Activated naive CD4-positive, alpha-beta T cell treated with anti-CD3 and anti-CD28 coated beads, Interleukin-2, amount 50 U/mL, for 24 hours (primary cell): ENCODE measurements at regions not wholly inside any gene's neighbourhood (a gene's known extent, or its start where the extent isn't known, plus 50 kb on each side); places are given as distances from the start of the nearest gene placed in this dataset.
"Not testable (repeated sequence)": the region's sequence is repeated elsewhere in the genome, so short reads cannot be mapped to it uniquely, and the experiment has no call there.

ENCODE experiments used
- H3K27ac Mint-ChIP-seq: one replicate; pipeline ENCODE4 v1.8.0; 2021; ENCODE audit warnings: mild to moderate bottlenecking, mixed read lengths
- H3K27me3 Mint-ChIP-seq: one replicate; pipeline ENCODE4 v1.8.0; 2021; ENCODE audit warnings: mixed read lengths
- H3K36me3 Mint-ChIP-seq: one replicate; pipeline ENCODE4 v1.8.0; 2021; ENCODE audit warnings: mixed read lengths
- H3K4me1 Mint-ChIP-seq: one replicate; pipeline ENCODE4 v1.8.0; 2021; ENCODE audit warnings: mixed read lengths
- H3K4me3 Mint-ChIP-seq: one replicate; pipeline ENCODE4 v1.8.0; 2021; ENCODE audit warnings: mild to moderate bottlenecking, mixed read lengths
- H3K9me3 Mint-ChIP-seq: one replicate; pipeline ENCODE4 v1.8.0; 2021; ENCODE audit warnings: mixed read lengths

GRCh38 chr19:29154163-29154562 is 58.8 kb downstream of the UQCRFS1 start:
- H3K9me3 Mint-ChIP-seq = peaks cover 17% of the 10 kb centered on the region
- peaks cover 3% of the 10 kb centered on the region for H3K36me3 Mint-ChIP-seq

DNA sequence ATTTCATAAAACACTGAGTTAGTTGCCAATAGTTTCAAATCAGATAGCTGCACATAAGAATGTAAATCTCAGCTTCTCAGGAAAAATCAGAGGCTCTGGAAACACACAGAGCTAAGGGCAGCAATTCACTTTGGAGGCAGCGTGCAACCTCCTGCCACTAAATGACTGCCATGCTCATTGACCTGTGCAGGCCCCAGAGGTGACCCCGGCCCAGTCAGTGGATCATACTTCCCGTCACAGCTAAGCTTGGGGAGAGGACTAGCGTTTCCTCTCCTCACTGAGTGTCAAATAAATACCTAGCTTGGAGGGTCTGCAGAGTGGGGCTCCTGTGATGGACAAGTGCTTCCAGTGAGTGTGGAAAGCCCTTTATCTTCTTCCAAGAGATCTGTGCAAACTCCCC is 67.2 kb downstream of the UQCRFS1 start:
- no peaks in the 10 kb centered on the region for H3K4me1 Mint-ChIP-seq
- H3K27me3 Mint-ChIP-seq = peaks cover 9% of the 10 kb centered on the region
- H3K9me3 Mint-ChIP-seq = peaks cover 4% of the 10 kb centered on the region
- no peak overlapping the region for H3K27ac Mint-ChIP-seq
- H3K36me3 Mint-ChIP-seq = peaks cover 2% of the 10 kb centered on the region
- no peak overlapping the region for H3K4me3 Mint-ChIP-seq

More at GRCh38 chr19:29154163-29154562, 58.8 kb downstream of the UQCRFS1 start:
- peaks cover 2% of the 10 kb centered on the region for H3K27me3 Mint-ChIP-seq
- H3K4me1 Mint-ChIP-seq = no peaks in the 10 kb centered on the region
- H3K4me3 Mint-ChIP-seq = no peak overlapping the region
- no peak overlapping the region for H3K27ac Mint-ChIP-seq

- H3K4me3 Mint-ChIP-seq = no peak overlapping the region
- H3K9me3 Mint-ChIP-seq = peaks cover 4% of the 10 kb centered on the region
- no peaks in the 10 kb centered on the region for H3K4me1 Mint-ChIP-seq
- peaks cover 9% of the 10 kb centered on the region for H3K27me3 Mint-ChIP-seq
- H3K27ac Mint-ChIP-seq = no peak overlapping the region
- H3K36me3 Mint-ChIP-seq = peaks cover 2% of the 10 kb centered on the region
Observed at GRCh38 chr19:29143183-29143582, 69.8 kb downstream of the UQCRFS1 start.

- H3K4me1 Mint-ChIP-seq = no peaks in the 10 kb centered on the region
- H3K36me3 Mint-ChIP-seq = peaks cover 2% of the 10 kb centered on the region
- peaks cover 4% of the 10 kb centered on the region for H3K9me3 Mint-ChIP-seq
- peaks cover under 1% of the 10 kb centered on the region for H3K27me3 Mint-ChIP-seq
- H3K27ac Mint-ChIP-seq = no peak overlapping the region
- H3K4me3 Mint-ChIP-seq = no peak overlapping the region
Observed at GRCh38 chr19:29139227-29139626, 73.7 kb downstream of the UQCRFS1 start.

GRCh38 chr19:29138206-29138605 is 74.7 kb downstream of the UQCRFS1 start:
- H3K27me3 Mint-ChIP-seq, H3K4me3 Mint-ChIP-seq, H3K27ac Mint-ChIP-seq, H3K4me1 Mint-ChIP-seq, H3K36me3 Mint-ChIP-seq, H3K9me3 Mint-ChIP-seq: not testable (repeated sequence)

GRCh38 chr19:29131456-29131855 is 81.5 kb downstream of the UQCRFS1 start:
- H3K4me1 Mint-ChIP-seq = no peaks in the 10 kb centered on the region
- H3K9me3 Mint-ChIP-seq = no peaks in the 10 kb centered on the region
- H3K4me3 Mint-ChIP-seq = no peak overlapping the region
- H3K36me3 Mint-ChIP-seq = no peaks in the 10 kb centered on the region
- H3K27me3 Mint-ChIP-seq = peaks cover 3% of the 10 kb centered on the region
- no peak overlapping the region for H3K27ac Mint-ChIP-seq

GRCh38 chr19:29129148-29129547 is 83.8 kb downstream of the UQCRFS1 start:
- no peaks in the 10 kb centered on the region for H3K9me3 Mint-ChIP-seq
- H3K27me3 Mint-ChIP-seq = peaks cover 4% of the 10 kb centered on the region
- H3K4me1 Mint-ChIP-seq = no peaks in the 10 kb centered on the region
- H3K36me3 Mint-ChIP-seq = no peaks in the 10 kb centered on the region
- no peak overlapping the region for H3K4me3 Mint-ChIP-seq
- H3K27ac Mint-ChIP-seq = no peak overlapping the region

DNA sequence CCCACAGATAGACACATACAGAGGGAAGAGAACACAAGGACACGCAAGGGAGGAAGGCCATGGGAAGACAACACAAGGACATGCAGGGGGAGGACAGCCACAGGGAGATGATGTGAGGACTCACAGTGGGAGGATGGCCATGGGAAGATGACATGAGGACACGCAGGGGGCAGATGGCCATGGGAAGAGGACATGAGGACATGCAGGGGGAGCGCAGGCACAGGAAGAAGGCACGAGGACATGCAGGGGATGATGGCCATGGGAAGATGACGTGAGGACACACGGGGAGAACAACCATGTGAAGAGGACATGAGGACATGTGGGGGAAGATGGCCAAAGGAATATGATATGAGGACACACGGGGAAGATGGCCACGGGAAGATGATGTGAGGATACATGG is 84.7 kb downstream of the UQCRFS1 start:
- Mint-ChIP-seq H3K27me3 (peaks cover 7% of the 10 kb centered on the region), H3K27ac (no peak overlapping the region), H3K4me3 (no peak overlapping the region), H3K4me1 (no peaks in the 10 kb centered on the region), H3K36me3 (peaks cover 2% of the 10 kb centered on the region), H3K9me3 (peaks cover 5% of the 10 kb centered on the region)

- Mint-ChIP-seq H3K4me3 (no peak overlapping the region), H3K4me1 (no peaks in the 10 kb centered on the region), H3K27me3 (peaks cover 8% of the 10 kb centered on the region), H3K9me3 (peaks cover 5% of the 10 kb centered on the region), H3K27ac (no peak overlapping the region), H3K36me3 (peaks cover 2% of the 10 kb centered on the region)
Observed at GRCh38 chr19:29122185-29122584, 90.8 kb downstream of the UQCRFS1 start.

- Mint-ChIP-seq H3K4me1 (no peaks in the 10 kb centered on the region), H3K9me3 (peaks cover 9% of the 10 kb centered on the region), H3K4me3 (no peak overlapping the region), H3K27me3 (peaks cover 8% of the 10 kb centered on the region), H3K36me3 (peaks cover 2% of the 10 kb centered on the region), H3K27ac (no peak overlapping the region)
Observed at GRCh38 chr19:29121684-29122083, 91.3 kb downstream of the UQCRFS1 start.

DNA sequence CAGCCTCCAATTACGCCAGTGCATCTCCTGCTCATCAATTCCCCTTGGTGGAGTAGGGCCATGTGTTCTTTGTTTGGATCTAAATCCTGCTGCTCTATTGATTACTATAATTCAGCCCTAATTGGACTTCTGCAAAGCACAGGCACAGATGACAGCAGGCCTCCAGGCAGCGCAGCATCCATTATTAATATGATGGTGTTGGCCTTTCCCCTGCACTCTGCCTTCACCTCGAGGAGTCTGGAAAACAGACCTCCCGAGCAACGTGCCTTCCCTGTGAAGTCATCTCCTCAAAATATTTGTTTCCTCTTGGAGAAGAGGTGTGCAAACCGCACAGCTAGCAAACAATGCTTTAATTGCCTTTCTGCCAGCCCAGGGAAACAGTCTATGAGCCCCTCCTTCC is 92.5 kb downstream of the UQCRFS1 start:
- H3K36me3 Mint-ChIP-seq = peaks cover 2% of the 10 kb centered on the region
- no peak overlapping the region for H3K4me3 Mint-ChIP-seq
- H3K4me1 Mint-ChIP-seq = no peaks in the 10 kb centered on the region
- H3K27ac Mint-ChIP-seq = no peak overlapping the region
- H3K27me3 Mint-ChIP-seq = peaks cover 6% of the 10 kb centered on the region
- H3K9me3 Mint-ChIP-seq = peaks cover 10% of the 10 kb centered on the region

GRCh38 chr19:29119590-29119989 is 93.4 kb downstream of the UQCRFS1 start:
- Mint-ChIP-seq H3K4me3 (no peak overlapping the region), H3K9me3 (peaks cover 10% of the 10 kb centered on the region), H3K27me3 (peaks cover 6% of the 10 kb centered on the region), H3K27ac (no peak overlapping the region), H3K4me1 (no peaks in the 10 kb centered on the region), H3K36me3 (peaks cover 2% of the 10 kb centered on the region)

DNA sequence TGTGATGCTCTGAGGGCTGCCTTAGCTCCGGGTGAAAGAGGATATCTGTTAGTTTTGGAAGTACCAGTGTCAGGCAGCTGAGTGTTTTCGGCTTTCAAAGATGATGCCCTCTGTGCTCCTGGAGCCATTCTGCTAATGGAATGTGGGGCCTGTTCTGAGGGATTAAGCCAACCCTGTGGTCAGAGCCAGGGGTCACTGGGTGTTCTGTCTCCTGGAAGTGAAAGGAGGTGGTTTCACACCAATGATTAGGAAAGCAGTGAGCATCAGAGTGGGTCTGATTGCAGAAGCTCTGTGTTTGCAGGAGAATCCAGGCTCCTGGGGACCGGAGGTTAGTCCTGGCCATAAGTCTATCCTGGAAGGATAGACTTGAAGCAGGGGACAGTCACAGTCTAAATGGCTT is 94.6 kb downstream of the UQCRFS1 start:
- H3K36me3 Mint-ChIP-seq = no peaks in the 10 kb centered on the region
- no peak overlapping the region for H3K4me3 Mint-ChIP-seq
- H3K27ac Mint-ChIP-seq = no peak overlapping the region
- peaks cover 3% of the 10 kb centered on the region for H3K27me3 Mint-ChIP-seq
- no peaks in the 10 kb centered on the region for H3K4me1 Mint-ChIP-seq
- H3K9me3 Mint-ChIP-seq = peaks cover 6% of the 10 kb centered on the region

- Mint-ChIP-seq H3K4me3 (no peak overlapping the region), H3K27me3 (peaks cover 3% of the 10 kb centered on the region), H3K27ac (no peak overlapping the region)
Observed at GRCh38 chr19:29117926-29118325, 95.0 kb downstream of the UQCRFS1 start.

GRCh38 chr19:29115181-29115580 is 97.8 kb downstream of the UQCRFS1 start:
- Mint-ChIP-seq H3K27ac (no peak overlapping the region), H3K4me3 (no peak overlapping the region), H3K4me1 (no peaks in the 10 kb centered on the region), H3K27me3 (peaks cover 5% of the 10 kb centered on the region), H3K9me3 (peaks cover 6% of the 10 kb centered on the region), H3K36me3 (no peaks in the 10 kb centered on the region)

More at GRCh38 chr19:29117926-29118325, 95.0 kb downstream of the UQCRFS1 start:
- Mint-ChIP-seq H3K36me3 (no peaks in the 10 kb centered on the region), H3K9me3 (peaks cover 6% of the 10 kb centered on the region), H3K4me1 (no peaks in the 10 kb centered on the region)

- peaks cover 6% of the 10 kb centered on the region for H3K9me3 Mint-ChIP-seq
- peaks cover 1% of the 10 kb centered on the region for H3K27me3 Mint-ChIP-seq
- H3K27ac Mint-ChIP-seq = no peak overlapping the region
- H3K4me3 Mint-ChIP-seq = no peak overlapping the region
- no peaks in the 10 kb centered on the region for H3K4me1 Mint-ChIP-seq
- no peaks in the 10 kb centered on the region for H3K36me3 Mint-ChIP-seq
Observed at GRCh38 chr19:29113838-29114237, 99.1 kb downstream of the UQCRFS1 start.

DNA sequence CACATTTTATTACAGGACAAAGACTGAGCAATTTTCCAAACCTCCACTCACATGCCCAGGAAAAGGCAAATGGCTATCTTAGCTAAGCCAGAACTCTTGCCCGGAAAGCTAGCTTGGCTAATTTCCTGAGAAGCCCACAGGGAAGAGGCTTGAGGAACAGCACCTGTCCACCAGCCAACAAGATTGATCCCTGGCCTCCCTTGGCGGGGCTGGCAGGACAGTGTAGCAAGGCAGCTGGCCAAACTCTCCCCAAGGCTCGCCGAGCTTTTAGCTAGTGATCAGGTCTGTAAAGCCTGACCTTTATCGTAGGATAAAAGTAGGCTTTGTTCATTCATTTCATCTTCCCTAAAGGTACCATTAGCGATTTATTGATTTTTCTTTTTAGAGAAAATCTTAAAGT is 101.4 kb downstream of the UQCRFS1 start:
- H3K27me3 Mint-ChIP-seq = peaks cover 4% of the 10 kb centered on the region
- H3K4me3 Mint-ChIP-seq = no peak overlapping the region
- H3K9me3 Mint-ChIP-seq = no peaks in the 10 kb centered on the region
- no peaks in the 10 kb centered on the region for H3K4me1 Mint-ChIP-seq
- no peak overlapping the region for H3K27ac Mint-ChIP-seq
- H3K36me3 Mint-ChIP-seq = no peaks in the 10 kb centered on the region
